Head of caudate nucleus (tissue), 42 donors: ENCODE measurements at regions not wholly inside any gene's neighbourhood (a gene's known extent, or its start where the extent isn't known, plus 50 kb on each side); places are given as distances from the start of the nearest gene placed in this dataset.
"Not testable (repeated sequence)": the region's sequence is repeated elsewhere in the genome, so short reads cannot be mapped to it uniquely, and the experiment has no call there.

ENCODE experiments used
- DNase-seq, 42 donors: peaks; one replicate each; pipeline versions ENCODE4 v3.0.0 to v3.0.0-alpha.2; 2020 to 2021; ENCODE audit warnings: mixed read lengths in 7 of 42
- intact Hi-C: fragments of 100-400 bp; cut with DNase I; formaldehyde crosslinking; loops from one replicate; pipeline ENCODE4 v1.15.0; 2022

DNA sequence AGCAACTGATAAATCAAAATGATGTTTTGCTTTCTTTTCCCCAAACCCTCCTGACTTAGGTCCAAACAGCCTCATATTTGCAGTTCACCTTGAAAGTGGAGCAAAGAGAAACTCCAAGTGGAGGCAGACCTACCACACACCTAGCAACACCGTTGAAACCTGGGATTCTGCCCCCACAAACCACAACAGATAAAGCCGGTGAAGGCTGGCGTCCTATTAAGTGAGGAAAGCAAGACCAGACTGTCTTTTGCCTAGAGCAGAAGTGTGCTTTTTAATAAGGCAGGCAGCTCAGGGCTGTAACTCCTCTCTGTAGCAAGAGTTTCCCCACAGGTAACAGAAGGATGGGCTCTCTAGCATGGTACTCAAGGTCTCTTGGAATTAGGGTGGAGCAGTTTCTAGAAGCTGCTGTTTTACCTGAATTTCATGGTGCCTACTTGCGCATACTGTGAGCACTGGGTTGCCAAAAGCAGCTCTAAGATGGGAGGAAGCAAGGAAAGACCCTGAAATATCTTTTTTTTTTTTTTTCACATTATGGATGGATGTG, 336.9 kb downstream of the BCL11A start:
- no peak for DNase-seq
- intact Hi-C loops = no loop called here

DNA sequence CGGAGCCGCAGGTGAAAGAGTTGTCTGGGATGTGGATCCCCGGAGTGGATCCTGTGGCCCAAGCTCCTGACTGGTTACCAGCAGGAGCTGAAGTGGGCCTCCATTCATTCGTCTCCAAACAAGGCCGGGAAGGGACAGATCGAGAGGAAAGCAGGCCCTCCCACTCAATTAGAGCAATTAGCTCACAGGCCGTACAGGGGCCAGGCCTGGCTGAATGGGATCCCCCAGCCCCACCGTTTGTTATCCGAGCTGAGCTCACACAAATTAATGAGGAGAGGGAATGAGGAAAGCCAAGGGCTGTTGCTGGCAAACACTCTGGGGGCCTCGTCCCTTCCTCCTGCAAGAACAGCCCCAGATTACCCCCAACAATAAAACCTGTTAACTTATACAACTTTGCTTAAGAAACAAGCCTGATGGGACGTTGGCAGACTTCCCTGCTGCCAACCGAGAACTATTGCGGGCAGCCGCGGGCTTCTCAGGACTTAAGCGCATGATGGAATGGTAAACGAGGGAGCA, 338.0 kb downstream of the BCL11A start:
- peak in 1 of 42 donors; percentile 27 for DNase-seq
- intact Hi-C loops = no loop called here

DNA sequence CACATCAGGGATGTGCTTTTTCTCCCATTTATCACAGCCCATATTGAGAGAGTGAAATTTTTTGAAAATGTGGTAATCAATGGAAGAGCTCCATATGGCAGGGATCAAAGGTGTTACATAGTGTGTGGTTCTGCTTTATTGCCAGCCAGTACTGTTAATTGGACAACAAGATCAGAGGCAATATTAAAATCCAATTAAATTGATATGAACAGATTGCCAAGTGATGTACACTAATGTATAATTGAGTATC, 338.9 kb downstream of the BCL11A start:
- DNase-seq = no peak
- intact Hi-C loops = no loop called here

DNA sequence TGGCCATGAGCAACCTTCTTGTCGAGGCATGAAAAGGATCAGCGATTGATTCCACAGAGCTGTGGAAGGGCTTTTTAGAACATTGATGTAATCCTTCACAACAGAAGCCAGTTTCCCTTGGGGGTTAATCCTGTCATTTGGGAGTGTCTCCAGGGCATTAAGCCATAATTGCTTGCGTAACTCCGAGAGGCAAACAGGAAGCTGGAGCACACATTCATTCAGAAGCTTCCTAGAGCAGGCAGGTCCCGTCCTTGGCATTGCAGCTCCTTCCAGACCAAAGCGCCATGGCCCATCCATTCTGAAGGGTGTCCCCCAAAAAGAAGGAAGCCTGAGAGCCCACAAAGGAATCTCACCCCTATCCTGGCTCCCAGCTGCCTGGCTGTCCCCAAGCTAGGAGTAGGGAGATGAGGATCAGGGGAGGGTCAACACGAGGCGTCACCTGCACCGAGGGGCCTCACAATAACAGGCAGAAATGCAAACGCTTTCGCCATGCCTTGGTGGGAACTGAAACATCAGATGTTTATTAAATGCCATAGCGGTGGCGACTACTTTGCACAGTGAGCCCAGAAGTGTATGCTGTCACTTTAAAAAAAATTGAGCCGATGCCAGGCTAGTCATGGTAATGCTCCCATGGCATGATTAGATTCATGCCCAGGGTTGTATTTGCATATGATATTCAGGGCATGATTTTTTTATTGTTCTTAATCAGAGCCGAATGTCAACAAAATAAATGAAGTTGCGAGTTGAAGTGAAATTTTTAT, 339.4 kb downstream of the BCL11A start:
- intact Hi-C loops = no loop called here
- DNase-seq = peak in 1 of 42 donors; percentile 8

DNA sequence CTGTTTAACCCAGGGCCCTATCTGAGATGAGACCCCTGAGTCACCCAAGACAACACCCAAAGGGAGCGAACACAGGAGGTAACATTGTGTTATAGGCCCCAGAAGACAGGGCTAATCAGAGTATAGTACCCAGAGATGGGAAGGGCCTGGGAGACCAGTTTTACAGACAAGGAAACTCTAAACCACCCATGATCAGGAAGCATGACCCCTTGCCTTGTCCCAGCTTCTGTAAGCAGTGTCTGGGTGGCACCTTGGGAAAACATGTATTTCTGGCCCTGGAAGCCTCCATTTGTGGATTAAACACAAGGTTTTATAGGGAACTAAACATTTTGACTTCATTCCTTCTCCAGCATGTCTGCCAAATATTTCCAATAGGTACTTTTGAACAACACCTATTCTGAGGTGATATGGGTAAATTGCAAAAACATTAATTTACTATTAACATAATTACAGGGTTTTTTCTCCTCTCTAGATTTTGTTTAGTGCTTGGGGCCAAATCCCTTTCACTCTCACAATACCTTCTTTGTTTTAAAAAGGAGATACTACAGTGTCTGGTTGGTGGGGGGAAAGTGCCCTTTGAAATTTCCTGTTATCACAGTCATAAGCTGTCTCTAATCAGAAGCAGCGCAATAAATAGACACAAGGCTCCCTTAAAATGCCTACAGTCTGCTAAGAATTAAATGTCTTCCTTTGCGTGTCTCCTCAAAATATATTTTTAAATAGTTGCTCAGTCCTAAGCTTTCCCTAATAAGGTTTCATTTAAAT, 341.1 kb downstream of the BCL11A start:
- intact Hi-C loops = no loop called here
- DNase-seq = no peak

DNA sequence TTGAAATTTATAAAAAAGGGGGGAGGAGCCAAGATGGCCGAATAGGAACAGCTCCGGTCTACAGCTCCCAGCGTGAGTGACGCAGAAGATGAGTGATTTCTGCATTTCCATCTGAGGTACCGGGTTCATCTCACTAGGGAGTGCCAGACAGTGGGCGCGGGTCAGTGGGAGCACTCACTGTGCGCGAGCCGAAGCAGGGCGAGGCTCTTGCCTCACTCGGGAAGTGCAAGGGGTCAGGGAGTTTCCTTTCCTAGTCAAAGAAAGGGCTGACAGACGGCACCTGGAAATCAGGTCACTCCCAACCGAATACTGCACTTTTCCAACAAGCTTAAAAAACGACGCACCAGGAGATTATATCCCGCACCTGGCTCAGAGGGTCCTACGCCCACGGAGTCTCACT, 364.4 kb downstream of the BCL11A start:
- DNase-seq, intact Hi-C loops: not testable (repeated sequence)

DNA sequence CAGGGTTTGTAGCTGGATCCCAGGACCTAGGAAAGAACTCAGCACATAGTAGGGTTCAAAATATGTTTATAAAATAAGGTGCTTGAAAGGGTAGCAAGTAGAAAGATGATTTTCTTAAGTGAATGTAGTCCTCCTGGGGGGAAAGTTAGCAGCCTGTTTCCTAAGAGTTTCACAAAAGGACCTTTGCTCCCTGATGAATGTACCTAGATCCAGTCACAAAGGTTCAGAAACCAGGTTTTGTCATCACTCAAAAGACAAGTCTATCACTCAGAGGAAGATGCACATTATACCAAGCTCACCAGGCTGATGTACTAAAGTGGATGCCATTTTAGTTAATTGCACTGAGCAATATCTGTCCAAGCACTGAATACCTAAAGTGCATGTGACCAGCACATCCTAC, 378.2 kb downstream of the BCL11A start:
- DNase-seq = no peak
- intact Hi-C loops = no loop called here

DNA sequence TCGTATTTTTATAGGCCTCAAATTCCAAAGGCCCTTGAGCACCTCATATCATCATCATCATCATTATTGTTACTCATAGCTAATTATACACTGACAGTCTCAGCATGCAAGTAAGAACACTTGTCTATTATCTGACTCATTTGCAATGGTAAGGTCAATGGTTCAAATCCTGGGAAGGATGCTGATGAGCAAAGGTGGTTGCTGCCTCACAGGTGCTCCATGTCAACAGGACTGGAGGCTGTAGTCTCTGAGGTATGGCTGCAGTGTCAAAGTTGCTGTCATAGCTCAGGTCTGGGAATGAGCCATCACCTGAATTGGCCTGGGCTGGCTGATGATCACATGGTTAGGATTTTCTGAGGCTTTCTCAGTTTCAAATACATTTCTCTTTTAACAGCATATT, 379.3 kb downstream of the BCL11A start:
- intact Hi-C loops = no loop called here
- no peak for DNase-seq

DNA sequence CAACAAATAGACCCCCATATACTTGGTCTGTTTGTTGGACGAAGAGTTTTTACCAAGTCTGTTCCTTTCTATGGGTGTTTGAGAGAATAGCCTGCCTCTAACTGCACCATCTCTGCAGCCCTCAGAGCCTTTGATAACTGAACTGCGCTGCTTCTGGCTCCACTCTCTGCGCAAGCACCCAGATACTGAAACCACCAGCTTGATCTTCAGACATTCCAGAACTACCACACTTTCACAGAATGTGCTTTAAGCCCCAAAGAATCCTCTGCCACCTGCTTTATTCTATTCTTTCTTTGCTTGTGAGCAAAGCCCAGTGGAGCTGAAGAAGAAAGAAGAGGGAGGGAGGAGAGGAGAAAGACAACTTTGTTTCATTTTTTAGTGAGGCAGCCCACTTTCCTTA, 380.7 kb downstream of the BCL11A start:
- intact Hi-C loops = no loop called here
- no peak for DNase-seq

DNA sequence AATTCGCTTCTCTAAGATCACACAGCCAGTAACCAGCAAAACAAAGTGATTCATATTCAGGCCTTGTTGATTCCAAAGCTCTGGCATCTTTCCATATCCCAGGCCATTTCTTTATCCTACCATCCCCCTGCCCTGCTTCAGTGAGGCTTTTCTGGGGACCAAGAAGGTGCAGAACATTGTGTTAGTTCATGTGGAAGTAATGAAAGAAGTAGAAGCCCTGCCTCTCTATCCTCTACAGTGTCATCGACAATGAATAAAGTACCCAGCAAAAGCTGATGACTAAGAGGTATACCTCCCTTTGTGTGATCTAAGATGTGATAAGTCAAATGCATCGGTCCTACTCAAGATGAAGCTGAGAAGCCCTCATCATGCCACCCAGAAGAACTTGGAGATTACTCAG, 383.2 kb downstream of the BCL11A start:
- no peak for DNase-seq
- intact Hi-C loops = no loop called here

DNA sequence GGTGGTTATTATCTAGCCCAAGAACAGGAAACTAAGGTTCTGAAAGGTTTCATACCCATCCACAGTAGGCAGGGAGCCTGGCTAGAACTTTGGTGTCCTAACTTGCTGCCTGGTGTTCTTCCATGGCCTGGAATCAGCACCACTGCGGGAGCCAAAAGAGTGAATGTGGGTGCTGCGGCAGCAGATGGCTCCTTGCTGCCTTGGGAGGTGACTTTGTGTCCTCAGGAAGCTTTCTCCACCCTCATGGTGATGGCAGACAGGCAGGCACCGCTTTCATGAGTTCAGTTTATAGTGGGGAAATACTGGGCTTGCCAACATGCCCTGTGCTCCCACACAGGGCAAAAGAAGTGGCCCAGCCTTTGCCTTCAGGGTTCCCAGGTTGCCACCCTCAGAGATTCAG, 385.2 kb downstream of the BCL11A start:
- intact Hi-C loops = no loop called here
- DNase-seq = no peak

DNA sequence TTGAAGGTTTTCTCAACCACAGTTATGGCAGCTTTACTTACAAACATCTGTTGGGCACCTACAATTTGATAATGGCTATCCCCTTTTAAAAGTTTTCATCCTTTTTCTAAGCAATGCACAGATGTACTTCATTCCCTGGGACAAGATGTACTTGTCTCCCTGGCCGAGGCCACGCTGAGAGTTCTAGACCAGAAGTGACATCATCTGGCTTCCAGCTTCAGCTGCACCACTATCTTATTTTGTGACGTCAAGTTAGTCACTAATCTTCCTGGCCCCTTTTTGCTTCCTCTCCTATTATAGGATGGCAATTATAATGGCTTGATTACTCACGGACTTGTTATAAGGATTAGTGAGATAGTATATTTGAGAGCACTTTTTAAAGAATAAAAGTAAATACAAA, 386.4 kb downstream of the BCL11A start:
- intact Hi-C loops = no loop called here
- no peak for DNase-seq

DNA sequence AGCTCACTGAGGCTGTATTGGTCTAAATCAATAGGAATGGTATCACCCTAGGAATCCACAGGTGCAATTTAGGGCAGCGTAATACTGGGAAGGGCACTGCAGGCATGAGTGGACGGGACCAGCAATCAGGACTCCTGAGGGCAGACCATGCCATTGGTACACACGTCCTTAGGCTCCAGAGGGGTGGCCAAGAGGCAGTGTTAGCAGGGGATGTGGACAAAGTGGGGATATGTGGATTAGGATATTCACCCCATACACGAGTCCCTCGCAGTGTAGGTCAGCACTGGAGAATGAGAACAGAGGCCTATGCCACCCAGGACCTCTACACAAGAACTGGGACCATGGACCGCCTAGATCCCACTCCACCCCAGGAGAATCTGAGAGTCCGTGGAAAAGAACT, 389.8 kb downstream of the BCL11A start:
- no peak for DNase-seq
- intact Hi-C loops = no loop called here

DNA sequence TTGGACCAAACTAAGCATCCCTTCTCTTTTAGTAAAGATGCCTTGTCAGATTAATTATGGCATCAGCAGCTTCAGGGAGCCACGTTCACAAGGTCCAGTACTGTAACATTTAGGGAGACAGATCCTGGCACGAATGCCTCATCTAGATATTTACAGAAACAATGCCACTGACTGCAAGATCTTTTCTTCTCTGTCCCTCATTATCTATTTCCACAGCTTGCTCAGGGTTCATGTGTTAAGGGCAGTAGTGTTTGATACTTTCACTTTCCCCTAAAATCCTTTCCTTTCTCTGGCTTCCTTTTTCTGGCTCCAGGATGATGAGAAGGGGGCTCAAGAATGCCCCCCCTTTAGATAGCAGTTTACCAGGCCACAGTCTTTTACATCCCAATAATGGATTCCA, 393.9 kb downstream of the BCL11A start:
- intact Hi-C loops = no loop called here

DNA sequence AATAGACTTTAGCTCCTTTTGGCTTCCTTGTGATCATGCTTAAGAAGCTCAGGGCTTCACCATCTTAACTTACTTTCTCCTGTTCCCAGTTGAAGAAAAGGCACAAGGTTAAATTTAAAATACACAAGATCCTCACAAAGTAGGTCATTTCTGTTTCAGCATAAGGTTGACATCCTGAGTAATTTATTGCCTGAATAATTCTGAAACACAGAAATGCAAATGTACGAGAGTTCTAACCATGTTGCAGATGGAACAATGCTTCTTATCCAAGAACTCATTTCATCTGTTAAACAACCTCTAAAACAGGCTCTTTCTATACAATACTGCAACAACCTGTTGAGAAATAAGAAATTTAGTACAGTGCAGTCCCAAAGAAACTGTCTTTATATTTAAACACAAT, 395.2 kb downstream of the BCL11A start:
- DNase-seq = no peak

More for the DNA sequence above, 393.9 kb downstream of the BCL11A start:
- no peak for DNase-seq

DNA sequence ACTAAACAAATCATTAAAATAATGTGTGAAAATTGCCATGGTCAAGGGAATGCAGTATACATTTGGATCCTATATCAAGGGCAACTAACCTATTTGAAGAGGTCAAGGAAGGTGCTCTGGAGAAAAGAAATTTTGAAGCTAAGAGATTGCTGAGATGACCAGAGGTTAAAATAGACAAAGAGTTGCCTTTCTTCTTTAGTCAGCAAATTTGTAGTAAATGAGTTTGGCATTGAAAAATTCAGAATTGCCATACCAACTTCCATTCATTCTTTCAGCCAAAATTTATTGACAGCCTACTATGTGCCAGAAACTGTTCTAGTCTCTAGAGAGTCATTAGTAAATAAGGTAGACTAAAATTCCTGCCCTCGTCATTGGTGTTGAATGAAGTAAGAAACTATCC, 396.2 kb downstream of the BCL11A start:
- no peak for DNase-seq
- intact Hi-C loops = no loop called here

More for the DNA sequence above, 395.2 kb downstream of the BCL11A start:
- intact Hi-C loops = no loop called here

DNA sequence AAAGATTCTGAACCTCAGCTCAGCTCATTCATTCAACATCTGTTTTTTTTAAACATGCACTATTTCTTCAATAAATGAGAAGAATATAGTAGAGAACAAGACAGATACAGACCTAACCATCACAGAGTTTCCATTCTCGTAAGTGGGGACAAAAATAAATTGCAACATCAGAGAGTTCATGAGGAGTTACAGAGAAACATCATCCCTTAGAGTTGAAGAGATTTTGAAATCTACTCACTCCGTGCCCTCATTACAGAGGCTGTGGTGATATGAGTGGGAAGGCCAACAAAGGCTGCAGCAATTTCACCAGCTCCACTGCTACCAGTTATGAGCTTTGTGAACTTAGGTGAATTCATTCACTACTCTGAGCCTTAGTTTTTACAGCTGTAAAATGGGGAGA, 399.3 kb downstream of the BCL11A start:
- no peak for DNase-seq
- intact Hi-C loops = no loop called here

DNA sequence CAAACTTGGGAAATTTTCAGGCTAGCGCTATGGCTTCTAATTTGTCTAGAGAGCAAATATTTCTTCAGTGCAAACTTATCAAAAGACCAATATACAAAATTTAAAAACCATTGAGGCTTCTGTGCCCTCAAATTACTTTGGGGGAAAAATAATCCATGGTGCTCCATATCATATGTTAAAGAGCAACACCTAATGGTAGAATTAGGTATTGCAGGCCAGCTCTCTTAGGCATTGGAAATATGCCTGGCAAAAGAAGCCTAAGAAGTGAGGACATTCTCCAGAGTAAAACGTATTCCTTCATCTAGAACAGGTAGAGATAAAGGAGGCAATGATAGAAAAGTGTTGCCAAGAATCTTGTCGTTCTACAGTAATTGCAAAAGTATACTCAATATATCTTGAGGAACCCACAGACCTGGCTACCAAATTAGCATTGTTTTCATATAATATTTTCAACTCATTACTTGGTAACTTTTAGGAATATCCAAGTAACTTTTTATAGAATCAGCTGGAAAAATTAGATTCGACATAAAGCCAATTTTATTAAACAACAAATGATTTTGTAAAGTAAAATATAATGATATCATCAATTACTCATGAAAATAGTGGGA, 401.1 kb downstream of the BCL11A start:
- intact Hi-C loops = no loop called here
- no peak for DNase-seq

DNA sequence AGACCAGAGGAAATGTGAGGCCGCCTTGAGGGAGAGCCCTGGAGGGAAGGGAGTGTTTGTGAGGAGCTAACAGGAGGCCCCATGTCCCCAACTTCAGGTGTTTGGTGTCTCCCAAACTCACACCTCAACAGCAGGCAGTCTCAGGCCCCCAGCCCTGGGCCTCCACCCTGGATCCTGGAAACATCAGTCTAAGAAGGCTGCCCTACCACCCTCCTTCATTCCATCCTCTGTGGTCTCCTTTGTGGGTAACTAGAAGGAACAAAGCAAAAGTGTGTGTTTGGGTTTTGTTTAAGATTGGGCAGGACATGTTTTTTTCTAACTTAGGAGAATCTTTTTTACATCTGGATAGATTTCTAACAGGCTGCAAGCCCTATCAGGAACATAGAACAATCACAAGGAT, 404.3 kb downstream of the BCL11A start:
- DNase-seq = no peak
- intact Hi-C loops = no loop called here

DNA sequence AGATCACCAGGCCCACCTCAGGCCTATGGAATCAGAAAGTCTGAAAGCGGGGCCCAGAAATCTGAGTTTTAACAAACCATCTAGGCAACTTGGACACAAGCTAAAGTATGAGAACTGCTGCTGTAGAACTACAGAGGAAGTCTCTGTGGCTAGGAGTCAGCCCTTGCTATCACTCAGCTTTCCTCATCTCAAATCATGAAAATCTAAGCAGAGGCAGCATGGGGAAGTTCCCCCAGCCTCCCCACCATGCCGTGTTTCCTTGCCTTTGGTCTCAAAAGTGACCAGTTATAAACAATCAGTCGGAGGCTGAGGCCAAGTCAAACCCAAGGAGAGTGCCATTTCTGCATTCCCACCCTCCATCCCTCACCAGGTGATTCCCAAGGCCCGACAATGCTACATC, 404.7 kb downstream of the BCL11A start:
- DNase-seq = no peak
- intact Hi-C loops = no loop called here
